ENCODE measurements at regions not wholly inside any gene's neighbourhood (a gene's known extent, or its start where the extent isn't known, plus 50 kb on each side); places are given as distances from the start of the nearest gene placed in this dataset.

- TF ChIP-seq SMAD1 (IDR thresholded peaks at IDR 0.05; ENCODE audit: low read depth, partially characterized antibody) (no peak), ESRRA (IDR thresholded peaks at IDR 0.05; ENCODE audit: low read length) (no peak), CTCF (IDR thresholded peaks at IDR 0.05 in 2 of 3, conservative IDR thresholded peaks at IDR 0.05 in 1 of 3; ENCODE audit: control insufficient read depth in 2 of 3, extremely low read depth in 1 of 3, insufficient read depth in 1 of 3, low read depth in 3 of 3, low read length in 3 of 3) (no peak)
Measured at GRCh38 chr4:104912518-104912917, 234.2 kb upstream of the TET2 start.

Data from GM12878 (cell line).